NCI-H1105 treated with DMSO at 0.1 percent for 48 hours (cell line): ENCODE measurements at regions not wholly inside any gene's neighbourhood (a gene's known extent, or its start where the extent isn't known, plus 50 kb on each side); places are given as distances from the start of the nearest gene placed in this dataset.
A peak's percentile ranks its signal among the peaks of the same experiment; 100 is the strongest.

Experiments
- DNase-seq: peaks from one replicate; lab custom pipeline; 2025; lab: John Stamatoyannopoulos, UW

DNA sequence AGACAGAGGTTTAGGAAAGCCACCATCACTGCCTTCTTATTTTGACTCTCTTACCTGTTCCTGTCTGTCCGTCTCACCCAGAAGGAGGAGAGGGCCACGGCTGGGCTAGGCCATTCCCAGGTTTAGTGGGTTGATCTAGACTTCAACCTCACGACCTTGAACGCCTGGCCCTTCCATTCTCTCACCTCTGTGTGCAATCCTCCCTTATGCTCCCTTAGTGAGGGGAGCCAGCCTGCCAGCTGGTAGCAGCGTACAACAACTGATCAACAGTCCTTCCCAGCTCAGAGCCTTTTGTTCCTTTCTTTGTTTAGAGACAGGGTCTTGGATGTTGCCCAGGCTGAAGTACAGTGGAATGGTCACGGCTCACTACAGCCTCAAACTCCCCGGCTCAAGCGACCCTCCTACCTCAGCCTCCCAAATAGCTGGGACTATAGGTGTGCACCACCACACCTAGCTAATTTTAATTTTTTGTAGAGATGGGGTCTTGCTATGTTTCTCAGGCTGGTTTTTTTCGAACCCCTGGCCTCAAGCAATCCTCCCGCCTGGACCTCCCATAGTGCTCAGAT lies 123.9 kb downstream of the ZNF664 start:
- DNase-seq: no peak

GRCh38 chr12:124097701-124098100 lies 124.7 kb downstream of the ZNF664 start:
- no peak for DNase-seq

GRCh38 chr12:124098101-124098757 lies 125.2 kb downstream of the ZNF664 start:
- DNase-seq: no peak

DNA sequence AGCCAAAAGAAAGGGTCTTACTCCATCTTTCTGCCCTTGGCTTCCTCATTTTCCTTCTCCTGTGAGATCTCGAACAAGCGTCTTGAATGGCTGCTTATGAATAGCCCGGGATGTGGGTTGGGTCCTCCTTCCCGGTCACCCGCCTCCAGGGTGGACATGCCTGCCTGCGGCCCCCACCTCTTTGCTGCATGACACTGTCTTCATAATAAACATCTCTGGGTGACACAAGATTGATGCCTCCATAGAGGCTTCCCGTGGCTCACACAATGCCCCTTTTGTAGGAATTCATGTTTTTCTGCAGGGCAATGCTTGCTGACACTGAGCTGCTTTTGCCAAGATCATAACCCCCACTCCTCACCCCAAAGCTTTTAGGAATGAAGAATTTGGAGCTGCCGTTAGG lies 125.9 kb downstream of the ZNF664 start:
- DNase-seq: no peak

- DNase-seq: no peak
These were observed 126.6 kb downstream of the ZNF664 start for GRCh38 chr12:124099661-124100060.

GRCh38 chr12:124100572-124101178 lies 127.7 kb downstream of the ZNF664 start:
- DNase-seq: no peak

- no peak for DNase-seq
These were observed 132.5 kb downstream of the ZNF664 start for GRCh38 chr12:124105546-124105945.

DNA sequence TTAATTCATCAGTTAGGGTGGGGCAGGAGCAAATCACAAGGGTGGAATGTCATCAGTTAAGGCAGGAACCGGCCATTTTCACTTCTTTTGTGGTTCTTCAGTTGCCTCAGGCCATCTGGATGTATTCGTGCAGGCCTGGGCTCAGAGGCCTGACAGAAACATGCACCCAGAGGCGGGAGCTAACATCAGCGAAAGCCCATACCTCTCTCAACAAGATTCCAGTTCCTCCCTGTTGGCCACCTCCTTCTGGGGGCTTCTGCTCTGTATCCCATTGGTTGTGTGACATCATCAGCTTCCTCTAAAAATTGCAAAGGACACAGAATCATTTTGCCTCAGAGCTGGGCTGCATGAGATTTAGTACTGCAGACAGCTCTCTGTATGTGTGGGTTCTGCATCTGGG lies 134.3 kb downstream of the ZNF664 start:
- DNase-seq: no peak

DNA sequence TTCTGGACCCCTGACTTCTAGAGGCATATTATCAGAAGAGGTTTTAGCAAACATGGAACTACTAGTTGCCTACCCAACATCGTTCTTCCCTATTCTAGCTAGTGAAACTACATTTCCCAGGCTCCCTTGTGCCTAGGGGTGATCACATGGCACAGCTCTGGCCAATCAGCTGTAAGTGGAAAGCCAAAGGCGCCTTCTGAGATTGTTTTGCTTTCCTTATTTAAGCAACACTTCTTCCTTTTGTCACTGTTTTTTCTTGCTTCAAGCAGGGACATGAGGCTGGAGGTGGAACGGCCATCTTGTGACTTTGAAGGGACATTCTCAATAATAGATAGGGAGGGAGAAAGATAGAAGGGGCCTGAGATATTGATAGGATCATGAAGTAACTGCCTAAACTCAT lies 136.7 kb downstream of the ZNF664 start:
- DNase-seq: no peak

- no peak for DNase-seq
These were observed 137.4 kb downstream of the ZNF664 start for GRCh38 chr12:124110372-124110883.

GRCh38 chr12:124111006-124111405 lies 138.0 kb downstream of the ZNF664 start:
- no peak for DNase-seq

- no peak for DNase-seq
These were observed 141.3 kb downstream of the ZNF664 start for GRCh38 chr12:124114316-124114715.

- no peak for DNase-seq
These were observed 142.5 kb downstream of the ZNF664 start for GRCh38 chr12:124115496-124115895.

GRCh38 chr12:124115976-124116690 lies 143.1 kb downstream of the ZNF664 start:
- no peak for DNase-seq

- no peak for DNase-seq
These were observed 147.7 kb downstream of the ZNF664 start for GRCh38 chr12:124120739-124121138.

GRCh38 chr12:124122722-124123121 lies 149.7 kb downstream of the ZNF664 start:
- DNase-seq: no peak

DNA sequence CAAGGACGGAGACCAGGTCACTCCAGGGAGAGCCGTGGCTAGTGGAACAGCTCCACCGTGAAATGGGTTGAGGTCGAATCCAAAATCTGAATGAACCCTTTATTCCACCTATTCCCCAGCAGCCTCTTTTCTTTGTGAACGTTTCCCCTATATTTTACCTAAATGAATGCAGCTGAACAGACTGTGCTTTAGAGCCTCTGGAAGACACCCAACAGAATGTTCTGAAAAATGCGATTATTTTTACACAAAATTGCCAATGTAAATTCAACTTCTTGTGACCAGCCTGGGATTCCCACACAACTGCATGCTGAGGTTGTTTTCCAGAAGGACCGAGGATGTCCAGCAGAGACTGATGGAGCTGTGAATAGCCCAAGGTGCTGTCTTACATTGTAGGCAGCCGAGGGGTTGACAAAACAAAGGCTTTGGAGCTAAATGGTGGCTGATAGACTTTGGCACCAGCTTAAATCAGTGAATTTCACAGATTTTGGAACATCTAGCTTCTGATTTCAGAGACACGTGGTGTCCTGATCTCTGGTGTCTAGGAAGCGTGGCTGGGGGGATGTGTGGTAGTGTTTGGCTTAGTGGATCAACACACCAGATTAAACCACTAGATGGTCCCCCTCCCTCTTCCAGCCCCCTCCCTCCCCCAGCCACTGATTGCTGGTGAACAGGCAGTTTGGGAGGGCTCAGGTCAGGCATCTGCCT lies 150.4 kb downstream of the ZNF664 start:
- no peak for DNase-seq

GRCh38 chr12:124125203-124125871 lies 152.3 kb downstream of the ZNF664 start:
- peak; percentile 64 for DNase-seq

GRCh38 chr12:124126950-124127655 lies 154.1 kb downstream of the ZNF664 start:
- DNase-seq: no peak

DNA sequence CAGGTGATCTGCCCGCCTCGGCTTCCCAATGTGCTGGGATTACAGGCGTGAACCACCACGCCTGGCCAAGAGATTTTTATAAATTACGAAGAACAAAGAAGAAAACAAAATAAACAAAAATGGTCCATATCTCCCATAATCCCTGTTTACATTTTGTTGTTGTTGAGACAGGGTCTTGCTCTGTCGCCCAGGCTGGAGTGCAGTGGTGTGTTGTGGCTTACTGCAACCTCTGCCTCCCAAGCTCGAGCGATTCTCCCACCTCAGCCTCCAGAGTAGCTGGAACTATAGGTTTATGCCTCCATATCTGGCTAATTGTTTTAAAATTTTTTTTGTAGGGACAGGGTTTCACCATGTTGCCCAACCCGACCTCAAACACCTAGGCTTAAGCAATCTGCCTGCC lies 156.1 kb downstream of the ZNF664 start:
- no peak for DNase-seq
